ENCODE measurements at regions not wholly inside any gene's neighbourhood (a gene's known extent, or its start where the extent isn't known, plus 50 kb on each side); places are given as distances from the start of the nearest gene placed in this dataset.
"Not testable (repeated sequence)": the region's sequence is repeated elsewhere in the genome, so short reads cannot be mapped to it uniquely, and the experiment has no call there.

GRCh38 chr12:73225371-73225937, 953.3 kb downstream of the TRHDE start (continued):
- TF ChIP-seq, protein P1, sequence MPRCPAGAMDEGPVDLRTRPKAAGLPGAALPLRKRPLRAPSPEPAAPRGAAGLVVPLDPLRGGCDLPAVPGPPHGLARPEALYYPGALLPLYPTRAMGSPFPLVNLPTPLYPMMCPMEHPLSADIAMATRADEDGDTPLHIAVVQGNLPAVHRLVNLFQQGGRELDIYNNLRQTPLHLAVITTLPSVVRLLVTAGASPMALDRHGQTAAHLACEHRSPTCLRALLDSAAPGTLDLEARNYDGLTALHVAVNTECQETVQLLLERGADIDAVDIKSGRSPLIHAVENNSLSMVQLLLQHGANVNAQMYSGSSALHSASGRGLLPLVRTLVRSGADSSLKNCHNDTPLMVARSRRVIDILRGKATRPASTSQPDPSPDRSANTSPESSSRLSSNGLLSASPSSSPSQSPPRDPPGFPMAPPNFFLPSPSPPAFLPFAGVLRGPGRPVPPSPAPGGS (IDR thresholded peaks at IDR 0.05): no peak
- no peak for TF ChIP-seq CBX2 (IDR thresholded peaks at IDR 0.05; ENCODE audit: borderline replicate concordance, low read depth)
- no peak for TF ChIP-seq E2F6 (IDR thresholded peaks at IDR 0.05; ENCODE audit: borderline replicate concordance, low read depth)
- no peak for TF ChIP-seq FOSB (CRISPR knock-in tag; IDR thresholded peaks at IDR 0.05)
- TF ChIP-seq EP300 (IDR thresholded peaks at IDR 0.05): no peak
- no peak for TF ChIP-seq ZC3H11A (IDR thresholded peaks at IDR 0.05)
- no peak for TF ChIP-seq CHD4 (IDR thresholded peaks at IDR 0.05; ENCODE audit: borderline replicate concordance)
- TF ChIP-seq NFE2L2 (conservative IDR thresholded peaks at IDR 0.05; ENCODE audit: low read length): no peak

DNA sequence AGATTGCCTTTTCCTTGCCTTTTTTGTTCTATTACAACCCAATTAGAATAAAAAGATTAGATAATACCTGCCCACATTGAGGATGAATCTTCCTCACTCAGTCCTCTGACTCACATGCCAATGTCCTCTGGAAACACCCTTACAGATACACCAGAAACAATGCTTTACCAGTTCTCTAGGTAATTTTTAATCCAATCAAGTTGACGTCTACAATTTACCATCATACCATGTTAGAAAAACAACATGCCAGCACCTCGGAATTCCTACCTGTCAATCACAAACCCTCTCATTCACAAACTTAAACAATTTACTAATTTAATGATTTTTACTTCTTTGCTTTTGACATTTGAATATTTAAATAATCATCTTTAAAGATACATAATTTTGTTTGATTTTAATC, 953.8 kb downstream of the TRHDE start:
- ChIA-PET CTCF (no interaction called here), POLR2A (no interaction called here)
- 3% methylated on average over 2 of the region's 2 CpGs for WGBS (ENCODE audit: missing lambda C conversion rate)
- ATAC-seq (no peak), FAIRE-seq (no peak), DNase-seq (ENCODE audit: low read depth in 1 of 2, low spot score in 1 of 2) (no peak)
- Histone ChIP-seq H3K9me3 (peaks cover 5% of the 10 kb centered on the region; the same call in 1 of the 3 replicates), H3K27ac (no peak overlapping the region), H3K4me1 (no peaks in the 10 kb centered on the region), H3K4me3 (no peak overlapping the region), H3K4me2 (no peak overlapping the region)
- TF ChIP-seq E2F6 (IDR thresholded peaks at IDR 0.05; ENCODE audit: borderline replicate concordance, low read depth): no peak
- no peak for TF ChIP-seq FOSL2 (IDR thresholded peaks at IDR 0.05)
- TF ChIP-seq FOSL2 (CRISPR knock-in tag; IDR thresholded peaks at IDR 0.05): no peak
- TF ChIP-seq ZNF302 (CRISPR knock-in tag; IDR thresholded peaks at IDR 0.05): no peak
- no peak for TF ChIP-seq PHF8 (IDR thresholded peaks at IDR 0.05; ENCODE audit: borderline replicate concordance, low read depth)

- 4% methylated on average over 1 of the region's 1 CpG for WGBS (ENCODE audit: missing lambda C conversion rate)
- ChIA-PET POLR2A (no interaction called here), CTCF (no interaction called here)
- DNase-seq (ENCODE audit: low read depth in 1 of 2, low spot score in 1 of 2) (no peak), FAIRE-seq (no peak), ATAC-seq (no peak)
- Histone ChIP-seq H3K27ac (no peak overlapping the region), H3K4me3 (no peak overlapping the region), H3K4me2 (no peak overlapping the region), H3K9me3 (peaks cover 5% of the 10 kb centered on the region; the same call in 1 of the 3 replicates), H3K4me1 (no peaks in the 10 kb centered on the region)
- TF ChIP-seq ELK1 (IDR thresholded peaks at IDR 0.05; ENCODE audit: low read depth, low read length) (no peak), NR3C1 (IDR thresholded peaks at IDR 0.05) (no peak), EP300 (IDR thresholded peaks at IDR 0.05) (no peak), KDM1A (IDR thresholded peaks at IDR 0.05; ENCODE audit: low read depth) (no peak), HOXB5 (CRISPR knock-in tag; IDR thresholded peaks at IDR 0.05) (no peak), ZNF302 (CRISPR knock-in tag; IDR thresholded peaks at IDR 0.05) (no peak), FOSB (CRISPR knock-in tag; IDR thresholded peaks at IDR 0.05) (no peak), RCOR1 (IDR thresholded peaks at IDR 0.05; ENCODE audit: low read depth, low read length) (no peak), CHD2 (IDR thresholded peaks at IDR 0.05; ENCODE audit: low read length, partially characterized antibody) (no peak), RAD21 (conservative IDR thresholded peaks at IDR 0.05 in 1 of 2, IDR thresholded peaks at IDR 0.05 in 1 of 2) (no peak)
- TF ChIP-seq, protein P2, sequence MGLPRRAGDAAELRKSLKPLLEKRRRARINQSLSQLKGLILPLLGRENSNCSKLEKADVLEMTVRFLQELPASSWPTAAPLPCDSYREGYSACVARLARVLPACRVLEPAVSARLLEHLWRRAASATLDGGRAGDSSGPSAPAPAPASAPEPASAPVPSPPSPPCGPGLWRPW (IDR thresholded peaks at IDR 0.05): no peak
Observed at GRCh38 chr12:73226593-73226992, 954.4 kb downstream of the TRHDE start.

- H3K27ac ChIP-seq; ATAC-seq; DNase-seq (ENCODE audit: low read depth in 1 of 2, low spot score in 1 of 2); CTCF ChIA-PET; H3K4me2 ChIP-seq; POLR2A ChIA-PET; FAIRE-seq; H3K4me1 ChIP-seq; H3K4me3 ChIP-seq: not testable (repeated sequence)
- peaks cover 11% of the 10 kb centered on the region; the same call in 2 of the 3 replicates for H3K9me3 ChIP-seq
- 0% methylated on average over 1 of the region's 1 CpG for WGBS (ENCODE audit: missing lambda C conversion rate)
Observed at GRCh38 chr12:73228828-73229227, 956.7 kb downstream of the TRHDE start.

Measured in A549 (cell line).